NCI-H2227 (cell line): ENCODE measurements at regions not wholly inside any gene's neighbourhood (a gene's known extent, or its start where the extent isn't known, plus 50 kb on each side); places are given as distances from the start of the nearest gene placed in this dataset.
"Not testable (repeated sequence)": the region's sequence is repeated elsewhere in the genome, so short reads cannot be mapped to it uniquely, and the experiment has no call there.

Source experiments
- DNase-seq: peaks from one replicate; lab custom pipeline; 2025; ENCODE audit not compliant: unreplicated experiment; lab: John Stamatoyannopoulos, UW

GRCh38 chr10:109307102-109307501, 616.2 kb downstream of the XPNPEP1 start:
- DNase-seq, result not testable (repeated sequence)

DNA sequence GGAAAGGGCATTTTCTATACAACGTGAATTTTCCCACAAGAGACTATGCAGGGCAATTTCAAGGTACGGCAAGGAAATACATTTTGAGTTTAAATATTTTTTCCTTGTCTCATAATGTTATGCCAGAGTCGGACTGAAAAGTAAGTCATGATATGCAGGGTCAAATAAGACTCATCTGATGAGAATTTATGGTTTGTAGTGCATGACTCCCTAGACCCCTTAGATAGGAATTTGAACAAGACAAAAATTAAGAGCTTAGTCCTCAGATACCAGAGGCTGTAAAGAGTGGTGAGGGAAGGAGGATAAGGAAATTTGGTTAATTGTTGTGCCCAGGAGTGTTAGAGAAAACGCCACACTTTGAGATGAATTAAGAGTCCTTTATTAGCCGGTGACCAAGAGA, 616.6 kb downstream of the XPNPEP1 start:
- DNase-seq, result no peak

DNA sequence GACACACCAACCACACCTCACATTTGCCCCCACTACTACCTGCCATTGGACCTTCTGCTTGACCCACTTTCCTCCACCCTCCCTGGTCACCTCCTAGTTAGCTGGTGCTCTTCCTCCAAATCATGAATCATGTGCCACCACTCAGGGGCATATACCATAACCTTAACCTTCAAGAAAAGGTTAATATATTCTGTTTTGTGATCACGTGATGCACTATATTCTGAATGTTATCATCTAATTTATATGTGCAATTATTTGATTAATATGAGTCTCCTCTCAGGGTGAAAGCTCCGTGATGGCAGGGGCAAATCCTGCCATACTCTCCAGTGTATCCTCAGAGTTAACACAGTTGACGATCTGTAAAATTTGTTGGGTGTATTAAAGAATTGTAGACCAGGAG, 635.5 kb downstream of the XPNPEP1 start:
- no peak for DNase-seq

- DNase-seq, result no peak
These were observed 640.8 kb downstream of the XPNPEP1 start for GRCh38 chr10:109282510-109282909.

DNA sequence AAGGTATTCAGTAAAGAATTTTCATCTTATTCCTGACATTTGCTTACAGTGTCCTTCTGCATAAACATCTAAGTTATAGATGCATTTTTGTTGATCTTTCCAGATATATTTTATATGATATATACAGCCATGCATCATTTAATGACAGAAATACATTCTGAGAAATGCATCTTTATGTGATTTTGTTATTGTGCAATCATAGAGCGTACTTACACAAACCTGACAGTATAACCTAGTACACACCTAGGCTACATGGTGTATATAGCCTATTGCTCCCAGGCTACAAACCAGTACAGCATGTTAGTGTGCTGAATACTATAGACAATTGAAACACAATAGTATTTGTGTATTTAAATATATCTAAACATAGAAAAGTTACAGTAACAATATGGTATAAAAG, 642.0 kb downstream of the XPNPEP1 start:
- DNase-seq, result no peak

DNA sequence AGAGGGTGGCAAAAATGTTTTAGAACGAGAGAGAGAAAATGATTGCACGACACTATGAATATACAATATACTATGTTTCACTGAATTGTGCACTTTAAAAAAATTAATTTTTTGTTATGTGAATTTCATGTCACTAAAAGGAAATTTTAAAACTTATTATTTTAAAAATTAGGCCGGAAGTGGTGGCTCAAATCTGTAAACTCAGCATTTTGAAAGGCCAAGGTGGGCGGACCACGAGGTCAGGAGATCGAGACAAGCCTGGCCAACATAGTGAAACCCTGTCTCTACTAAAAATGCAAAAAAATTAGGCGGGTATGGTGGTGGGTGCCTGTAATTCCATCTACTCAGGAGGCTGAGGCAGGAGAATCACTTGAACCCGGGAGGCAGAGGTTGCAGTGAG, 642.5 kb downstream of the XPNPEP1 start:
- no peak for DNase-seq

GRCh38 chr10:109277456-109277855, 645.9 kb downstream of the XPNPEP1 start:
- no peak for DNase-seq

DNA sequence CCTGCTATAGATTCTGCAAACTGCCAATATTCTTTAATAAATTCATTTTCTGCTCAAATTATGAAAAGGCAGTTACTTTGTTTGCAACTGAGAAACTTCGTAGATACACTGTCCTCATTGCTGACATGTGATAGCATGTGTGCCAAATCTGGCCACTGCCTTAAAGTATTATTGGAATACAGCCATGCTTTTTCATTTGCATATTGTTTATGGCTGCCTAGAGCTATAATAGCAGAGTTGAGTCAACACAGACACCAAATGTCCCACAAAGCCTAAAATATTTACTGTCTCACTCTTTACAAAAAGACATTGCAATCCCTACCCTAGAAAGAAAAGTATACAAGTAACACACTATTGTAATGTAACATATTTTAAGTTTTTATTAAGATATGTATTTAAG, 647.4 kb downstream of the XPNPEP1 start:
- DNase-seq, result no peak

- no peak for DNase-seq
These were observed 648.6 kb downstream of the XPNPEP1 start for GRCh38 chr10:109274681-109275080.

DNA sequence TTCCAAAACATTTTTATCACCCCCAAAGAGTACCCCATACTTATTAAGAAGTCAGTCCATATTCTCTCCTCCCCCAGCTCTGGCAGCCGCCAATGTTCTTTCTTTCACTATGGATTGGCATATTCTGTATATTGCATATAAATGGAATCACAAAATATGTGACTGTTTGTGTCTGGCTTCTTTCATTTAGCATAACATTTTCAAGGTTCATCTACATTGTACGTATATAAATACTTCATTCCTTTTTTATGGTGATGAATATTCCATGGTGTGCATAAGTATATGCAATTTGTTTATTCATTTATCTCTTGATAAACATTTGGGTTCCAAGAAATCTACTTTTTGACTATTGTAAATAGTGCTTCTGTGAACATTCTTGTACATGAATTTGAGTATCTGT, 653.1 kb downstream of the XPNPEP1 start:
- no peak for DNase-seq

- no peak for DNase-seq
These were observed 659.3 kb downstream of the XPNPEP1 start for GRCh38 chr10:109264004-109264403.

GRCh38 chr10:109261231-109261630, 662.1 kb downstream of the XPNPEP1 start:
- DNase-seq, result no peak

- no peak for DNase-seq
These were observed 664.0 kb downstream of the XPNPEP1 start for GRCh38 chr10:109259293-109259692.

GRCh38 chr10:109253306-109253705, 670.0 kb downstream of the XPNPEP1 start:
- no peak for DNase-seq

GRCh38 chr10:109250152-109250551, 673.2 kb downstream of the XPNPEP1 start:
- no peak for DNase-seq

DNA sequence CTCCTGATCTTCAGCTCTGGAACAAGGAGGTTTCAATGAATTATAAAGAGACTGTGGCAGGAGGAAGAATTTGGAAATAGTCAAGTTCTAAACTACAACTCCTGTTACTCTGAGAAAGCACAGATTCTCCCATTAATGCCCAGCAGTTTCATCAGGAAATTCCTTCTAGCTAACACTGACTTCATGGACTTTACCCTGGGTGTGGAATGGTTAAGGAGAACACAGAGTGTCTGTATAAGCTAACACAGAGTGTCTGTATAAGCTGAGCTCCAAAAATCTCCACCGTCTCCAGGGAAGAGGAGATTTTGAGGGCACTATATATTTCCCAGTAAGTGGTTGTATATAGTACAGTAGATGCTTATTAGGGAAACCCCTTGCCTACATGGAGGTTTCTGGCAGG, 675.5 kb downstream of the XPNPEP1 start:
- DNase-seq, result no peak

GRCh38 chr10:109245821-109246220, 677.5 kb downstream of the XPNPEP1 start:
- DNase-seq, result no peak

DNA sequence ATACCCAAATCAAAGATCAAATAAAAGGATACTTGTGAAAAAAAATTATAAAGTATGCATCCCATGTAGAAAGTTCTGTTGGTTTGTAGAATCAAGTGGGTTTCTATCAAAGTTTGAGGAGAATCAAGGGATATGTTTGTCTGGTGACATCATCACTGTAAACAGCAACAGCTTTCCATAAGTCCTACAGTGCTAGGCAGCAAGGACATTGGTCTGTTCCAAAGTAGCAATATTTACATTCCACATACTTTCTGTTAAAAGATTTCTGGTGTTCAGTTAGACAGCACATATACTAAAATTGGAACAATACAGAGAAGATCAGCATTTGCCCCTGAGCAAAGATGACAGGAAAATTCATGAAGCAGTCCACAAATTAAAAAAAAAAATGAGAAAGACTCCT, 683.9 kb downstream of the XPNPEP1 start:
- DNase-seq, result no peak

- no peak for DNase-seq
These were observed 685.6 kb downstream of the XPNPEP1 start for GRCh38 chr10:109237682-109238081.

- DNase-seq, result no peak
These were observed 686.3 kb downstream of the XPNPEP1 start for GRCh38 chr10:109237050-109237449.

DNA sequence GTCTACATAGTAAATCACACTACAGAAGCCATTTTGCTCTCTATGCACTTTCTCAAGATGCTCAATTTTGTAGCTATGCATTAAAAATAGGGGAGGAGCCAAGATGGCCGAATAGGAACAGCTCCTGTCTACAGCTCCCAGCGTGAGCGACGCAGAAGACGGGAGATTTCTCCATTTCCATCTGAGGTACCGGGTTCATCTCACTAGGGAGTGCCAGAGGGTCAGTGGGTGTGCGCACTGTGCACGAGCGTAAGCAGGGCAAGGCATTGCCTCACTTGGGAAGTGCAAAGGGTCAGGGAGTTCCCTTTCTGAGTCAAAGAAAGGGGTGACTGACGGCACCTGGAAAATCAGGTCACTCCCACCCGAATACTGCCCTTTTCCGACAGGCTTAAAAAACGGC, 699.8 kb downstream of the XPNPEP1 start:
- DNase-seq, result not testable (repeated sequence)

- no peak for DNase-seq
These were observed 703.2 kb downstream of the XPNPEP1 start for GRCh38 chr10:109219935-109220605.

GRCh38 chr10:109218207-109218606, 705.1 kb downstream of the XPNPEP1 start:
- DNase-seq, result no peak
